GM23338 (cell line): ENCODE measurements at regions not wholly inside any gene's neighbourhood (a gene's known extent, or its start where the extent isn't known, plus 50 kb on each side); places are given as distances from the start of the nearest gene placed in this dataset.

Experiments used
- ATAC-seq: fragments of 200-7000 bp; cut with Tn5 transposase; 3 replicates; pipeline ENCODE4 v1.9.1; 2020
- DNase-seq: peaks from one replicate; pipeline ENCODE4 v3.0.0-alpha.2; 2015; ENCODE audit warnings: low spot score
- H2AFZ ChIP-seq: fragments of 200-600 bp; sonication (generic); 2 replicates; pipeline ENCODE4 v1.8.0; 2016; ENCODE audit warnings: antibody characterized with exemption, mild to moderate bottlenecking, moderate library complexity
- H3F3A ChIP-seq: fragments of 200-600 bp; sonication (generic); replicated peaks from 2 replicates; pipeline ENCODE4 v1.8.0; 2017; ENCODE audit warnings: antibody characterized with exemption, mixed run types, low read depth
- H3K27ac ChIP-seq: fragments of 200-600 bp; sonication (generic); 2 replicates; pipeline ENCODE4 v1.6.1; 2016; ENCODE audit warnings: low read depth
- H3K27me3 ChIP-seq: fragments of 200-600 bp; sonication (generic); 2 replicates; pipeline ENCODE4 v1.8.0; 2016; ENCODE audit warnings: mild to moderate bottlenecking, mixed run types, moderate library complexity; ENCODE audit not compliant: insufficient read depth
- H3K36me3 ChIP-seq: fragments of 200-600 bp; sonication (generic); 2 replicates; pipeline ENCODE4 v1.8.0; 2016; ENCODE audit warnings: mild to moderate bottlenecking; ENCODE audit not compliant: insufficient read depth
- H3K4me1 ChIP-seq: fragments of 200-600 bp; sonication (generic); 2 replicates; pipeline ENCODE4 v1.8.0; 2016; ENCODE audit warnings: mild to moderate bottlenecking, moderate library complexity; ENCODE audit not compliant: insufficient read depth
- H3K4me2 ChIP-seq: fragments of 200-600 bp; sonication (generic); 2 replicates; pipeline ENCODE4 v1.7.1; 2017; ENCODE audit warnings: mixed run types
- H3K4me3 ChIP-seq: fragments of 200-600 bp; sonication (generic); 2 replicates; pipeline ENCODE4 v1.6.1; 2016; ENCODE audit warnings: mixed run types
- H3K79me2 ChIP-seq: fragments of 200-600 bp; sonication (generic); replicated peaks from 2 replicates; pipeline ENCODE4 v1.8.0; 2017; ENCODE audit warnings: mild to moderate bottlenecking; ENCODE audit not compliant: insufficient read depth
- H3K9me2 ChIP-seq: fragments of 200-600 bp; sonication (generic); 2 replicates; pipeline ENCODE4 v1.8.0; 2017; ENCODE audit not compliant: insufficient read depth
- H4K20me1 ChIP-seq: fragments of 200-600 bp; sonication (generic); replicated peaks from 2 replicates; pipeline ENCODE4 v1.8.0; 2017; ENCODE audit warnings: mild to moderate bottlenecking; ENCODE audit not compliant: insufficient read depth
- H3K27ac Mint-ChIP-seq: 2 replicates; pipeline ENCODE4 v1.8.0; 2020; ENCODE audit warnings: inconsistent platforms, mild to moderate bottlenecking, moderate library complexity, mixed read lengths
- H3K27me3 Mint-ChIP-seq: 3 replicates; pipeline ENCODE4 v1.8.0; 2022; ENCODE audit warnings: low read depth, mild to moderate bottlenecking, moderate library complexity, mixed read lengths, inconsistent platforms; ENCODE audit not compliant: insufficient read depth, poor library complexity
- H3K36me3 Mint-ChIP-seq: 3 replicates; pipeline ENCODE4 v1.8.0; 2021; ENCODE audit warnings: low read depth, mild to moderate bottlenecking, inconsistent platforms, moderate library complexity, mixed read lengths
- H3K4me1 Mint-ChIP-seq: 3 replicates; pipeline ENCODE4 v1.8.0; 2020; ENCODE audit warnings: mild to moderate bottlenecking, inconsistent platforms, mixed read lengths
- H3K4me3 Mint-ChIP-seq: 3 replicates; pipeline ENCODE4 v1.8.0; 2021; ENCODE audit warnings: moderate library complexity, mild to moderate bottlenecking, inconsistent platforms, mixed read lengths
- H3K9me3 Mint-ChIP-seq: 3 replicates; pipeline ENCODE4 v1.8.0; 2020; ENCODE audit warnings: moderate library complexity, mild to moderate bottlenecking, inconsistent platforms, mixed read lengths
- CTCF ChIP-seq, 2 experiments: fragments of 200-600 bp in 1 of 2; sonication (generic) in 1 of 2; conservative IDR thresholded peaks; 2 replicates each; pipeline versions ENCODE4 v1.5.1 to v1.6.1; 2016 to 2017; ENCODE audit warnings: antibody characterized with exemption in 2 of 2, low read depth in 2 of 2, mild to moderate bottlenecking in 2 of 2, moderate library complexity in 1 of 2
- EZH2phosphoT487 ChIP-seq: fragments of 200-600 bp; sonication (generic); IDR thresholded peaks from one replicate; pipeline ENCODE4 v1.8.1; 2018; ENCODE audit warnings: antibody characterized with exemption; ENCODE audit not compliant: unreplicated experiment
- JUNB ChIP-seq: IDR thresholded peaks from one replicate; pipeline ENCODE4 v1.6.1; 2016; ENCODE audit warnings: antibody characterized with exemption; ENCODE audit not compliant: unreplicated experiment
- POLR2AphosphoS5 ChIP-seq: IDR thresholded peaks from 2 replicates; pipeline ENCODE4 v1.6.1; 2016; ENCODE audit warnings: antibody characterized with exemption, low read depth
- REST ChIP-seq: IDR thresholded peaks from one replicate; pipeline ENCODE4 v1.6.1; 2018; ENCODE audit warnings: antibody characterized with exemption; ENCODE audit not compliant: unreplicated experiment
- ZNF114 ChIP-seq: fragments of 250-450 bp; sonication (Bioruptor Pico); IDR thresholded peaks from 2 replicates; pipeline ENCODE4 v1.5.0; 2020; ENCODE audit warnings: mild to moderate bottlenecking, moderate library complexity
- ZNF462 ChIP-seq: fragments of 250-450 bp; sonication (Bioruptor Pico); IDR thresholded peaks from 2 replicates; pipeline ENCODE4 v1.5.0; 2020; ENCODE audit warnings: mild to moderate bottlenecking, moderate library complexity

DNA sequence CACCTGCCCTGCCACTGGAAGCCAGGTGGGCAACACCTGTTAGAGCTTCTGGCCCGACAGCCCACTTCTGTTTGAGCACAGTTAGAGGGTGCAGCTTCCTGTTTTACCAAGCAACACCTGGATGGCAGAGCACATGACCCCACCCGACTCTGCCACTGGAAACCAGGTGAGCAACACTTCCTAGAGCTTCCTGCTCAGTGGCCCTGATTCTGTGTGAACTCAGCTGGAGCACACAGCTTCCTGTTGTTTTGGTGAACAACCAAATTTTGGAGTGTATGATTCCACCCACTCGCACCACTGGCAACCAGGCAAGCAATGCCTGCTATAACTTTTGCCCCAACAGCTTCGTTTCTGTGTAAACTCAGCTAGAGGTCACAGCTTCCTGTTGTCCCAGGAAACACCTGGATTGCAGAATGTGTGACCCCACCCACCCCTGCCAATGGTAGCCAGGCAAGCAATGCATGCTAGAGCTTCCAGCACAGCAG lies 163.8 kb upstream of the KLF8 start (continued):
- TF ChIP-seq REST = no peak

DNA sequence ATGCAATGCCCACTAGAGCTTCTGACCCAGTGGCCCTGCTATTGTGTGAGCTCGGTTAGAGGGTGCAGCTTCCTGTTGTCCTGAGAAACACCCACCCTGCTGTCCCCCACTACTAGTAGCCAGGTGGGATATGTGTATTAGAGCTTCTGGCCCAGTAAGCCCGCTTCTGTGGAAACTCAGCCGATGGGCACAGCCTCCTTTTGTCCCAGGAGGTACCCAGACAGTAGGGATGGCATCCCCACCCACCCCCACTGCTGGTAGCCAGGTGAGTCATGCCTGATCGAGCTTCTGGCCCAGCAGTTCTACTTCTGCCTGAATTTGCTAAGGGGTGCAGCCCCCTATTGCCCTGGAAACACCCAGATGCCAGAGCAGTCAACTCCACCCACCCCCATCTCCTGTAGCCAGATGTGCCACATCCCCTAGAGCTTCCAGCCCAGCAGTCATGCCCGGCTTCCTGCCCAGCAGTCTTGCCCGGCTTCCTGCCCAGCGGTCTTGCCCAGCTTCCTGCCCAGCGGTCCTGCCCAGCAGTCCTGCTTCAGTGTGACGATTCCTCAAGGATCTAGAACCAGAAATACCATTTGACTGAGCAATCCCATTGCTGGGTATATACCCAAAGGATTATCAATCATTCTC lies 162.7 kb upstream of the KLF8 start:
- Mint-ChIP-seq H3K4me3 (no peak overlapping the region), H3K9me3 (no peaks in the 10 kb centered on the region; the same call in 2 of the 3 replicates), H3K36me3 (no peaks in the 10 kb centered on the region; the same call in 2 of the 3 replicates), H3K27me3 (no peaks in the 10 kb centered on the region), H3K4me1 (no peaks in the 10 kb centered on the region), H3K27ac (no peak overlapping the region)
- Histone ChIP-seq H2AFZ (no peak overlapping the region), H3K4me1 (no peaks in the 10 kb centered on the region), H4K20me1 (no peaks in the 10 kb centered on the region), H3K4me2 (no peak overlapping the region), H3K36me3 (no peaks in the 10 kb centered on the region), H3K27me3 (no peaks in the 10 kb centered on the region), H3F3A (no peaks in the 10 kb centered on the region), H3K9me2 (no peaks in the 10 kb centered on the region), H3K27ac (no peak overlapping the region), H3K79me2 (no peaks in the 10 kb centered on the region), H3K4me3 (no peak overlapping the region)
- ATAC-seq (no peak), DNase-seq (no peak)
- TF ChIP-seq EZH2phosphoT487 = no peak
- TF ChIP-seq REST = no peak
- no peak for TF ChIP-seq ZNF462 (CRISPR knock-in tag)
- no peak for TF ChIP-seq CTCF (conservative IDR thresholded peaks at IDR 0.05; ENCODE audit: low read depth in 2 of 2)
- no peak for TF ChIP-seq POLR2AphosphoS5
- TF ChIP-seq JUNB = no peak
- no peak for TF ChIP-seq ZNF114 (CRISPR knock-in tag)
